ENCODE measurements at regions not wholly inside any gene's neighbourhood (a gene's known extent, or its start where the extent isn't known, plus 50 kb on each side); places are given as distances from the start of the nearest gene placed in this dataset.

DNA sequence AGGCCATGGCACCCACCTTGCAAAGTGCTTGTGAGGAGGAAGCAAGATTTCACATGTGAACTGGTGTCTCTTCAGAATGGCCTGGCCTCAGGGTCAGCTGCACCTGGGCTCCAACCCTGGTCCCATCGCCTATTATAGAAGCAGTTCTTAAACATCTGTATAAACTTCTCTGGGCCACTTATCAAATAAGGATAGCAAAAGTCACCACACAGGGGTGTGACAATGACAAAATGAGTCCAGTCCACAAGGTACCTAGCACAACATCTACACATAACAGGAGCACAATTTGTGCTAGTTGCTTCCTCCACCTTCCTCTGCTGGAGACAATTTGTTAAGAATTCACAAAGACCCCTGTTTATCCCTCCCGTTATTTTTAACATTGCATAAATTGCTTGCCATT lies 340.6 kb upstream of the ZMIZ1 start:
- no peak for DNase-seq

- no peak for DNase-seq
These were observed 339.4 kb upstream of the ZMIZ1 start for GRCh38 chr10:78729366-78729765.

DNA sequence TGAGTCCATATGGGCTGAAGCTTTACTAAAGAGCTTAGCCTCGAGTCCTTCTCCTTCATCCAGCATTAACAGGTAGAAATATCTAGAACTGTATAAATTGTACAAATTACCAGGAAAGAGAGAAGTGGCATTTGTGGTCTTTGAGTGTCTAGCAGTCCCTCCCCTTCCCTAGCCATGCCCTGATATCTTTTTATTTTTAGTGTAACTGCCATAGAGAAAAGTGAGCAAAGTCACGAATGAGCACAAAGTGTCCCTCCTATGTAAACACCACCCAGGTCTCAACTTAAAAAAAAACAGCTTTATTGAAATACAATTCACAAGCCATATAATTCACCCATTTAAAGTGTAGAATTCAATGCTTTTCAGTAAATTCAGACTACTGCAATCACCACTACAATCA lies 339.0 kb upstream of the ZMIZ1 start:
- DNase-seq, result no peak

- no peak for DNase-seq
These were observed 338.0 kb upstream of the ZMIZ1 start for GRCh38 chr10:78730754-78731153.

- no peak for DNase-seq
These were observed 337.1 kb upstream of the ZMIZ1 start for GRCh38 chr10:78731675-78732074.

DNA sequence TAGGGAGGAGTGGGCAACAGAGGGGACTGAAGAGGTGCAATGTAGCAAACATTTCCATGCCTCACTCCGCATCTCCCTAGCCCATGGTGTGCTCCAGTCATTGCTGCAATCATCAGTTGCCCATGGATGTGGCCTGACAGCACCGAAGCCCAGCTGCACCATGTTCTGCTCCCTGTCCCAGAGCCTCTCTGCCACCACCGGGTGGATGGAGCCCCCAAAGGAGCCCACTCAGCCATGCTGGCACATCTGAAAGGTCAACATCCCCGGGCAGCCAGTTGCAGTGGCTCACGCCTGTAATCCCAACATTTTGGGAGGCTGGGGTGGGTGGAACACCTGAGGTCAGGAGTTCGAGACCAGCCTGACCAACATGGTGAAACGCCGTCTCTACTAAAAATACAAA lies 336.4 kb upstream of the ZMIZ1 start:
- DNase-seq, result no peak

DNA sequence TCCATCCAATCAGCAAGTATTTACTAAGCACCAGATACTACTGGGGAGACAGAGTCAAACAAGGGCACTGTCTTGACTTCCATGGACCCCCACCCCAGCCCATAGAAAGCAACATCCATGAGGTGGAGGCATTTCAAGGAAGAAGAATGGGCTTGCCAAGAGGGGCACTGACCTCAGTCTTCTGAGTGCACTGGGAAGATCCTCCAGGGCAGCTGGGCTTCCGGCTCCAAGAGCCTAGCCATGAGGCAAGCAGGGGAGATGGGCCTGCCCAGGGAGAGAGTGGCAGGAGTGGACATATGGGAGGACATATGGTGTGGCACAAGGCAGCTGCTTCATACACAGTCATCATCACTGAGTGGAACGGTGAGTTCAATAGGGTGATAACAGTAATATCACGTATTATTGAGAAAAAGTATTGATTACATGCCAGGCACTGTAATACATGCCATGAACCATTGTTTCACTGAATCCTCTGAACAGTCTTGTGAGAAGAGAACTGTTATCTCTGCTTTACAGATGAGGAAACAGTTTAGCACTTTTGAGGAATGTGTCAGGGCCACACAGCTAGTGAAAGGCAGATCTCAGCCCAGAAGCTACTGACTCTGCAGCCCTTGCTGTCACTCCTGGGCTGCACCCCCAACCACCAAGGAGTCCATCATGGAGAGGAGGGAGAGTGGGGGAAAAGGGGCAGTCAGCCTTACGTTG lies 331.7 kb upstream of the ZMIZ1 start:
- no peak for DNase-seq

DNA sequence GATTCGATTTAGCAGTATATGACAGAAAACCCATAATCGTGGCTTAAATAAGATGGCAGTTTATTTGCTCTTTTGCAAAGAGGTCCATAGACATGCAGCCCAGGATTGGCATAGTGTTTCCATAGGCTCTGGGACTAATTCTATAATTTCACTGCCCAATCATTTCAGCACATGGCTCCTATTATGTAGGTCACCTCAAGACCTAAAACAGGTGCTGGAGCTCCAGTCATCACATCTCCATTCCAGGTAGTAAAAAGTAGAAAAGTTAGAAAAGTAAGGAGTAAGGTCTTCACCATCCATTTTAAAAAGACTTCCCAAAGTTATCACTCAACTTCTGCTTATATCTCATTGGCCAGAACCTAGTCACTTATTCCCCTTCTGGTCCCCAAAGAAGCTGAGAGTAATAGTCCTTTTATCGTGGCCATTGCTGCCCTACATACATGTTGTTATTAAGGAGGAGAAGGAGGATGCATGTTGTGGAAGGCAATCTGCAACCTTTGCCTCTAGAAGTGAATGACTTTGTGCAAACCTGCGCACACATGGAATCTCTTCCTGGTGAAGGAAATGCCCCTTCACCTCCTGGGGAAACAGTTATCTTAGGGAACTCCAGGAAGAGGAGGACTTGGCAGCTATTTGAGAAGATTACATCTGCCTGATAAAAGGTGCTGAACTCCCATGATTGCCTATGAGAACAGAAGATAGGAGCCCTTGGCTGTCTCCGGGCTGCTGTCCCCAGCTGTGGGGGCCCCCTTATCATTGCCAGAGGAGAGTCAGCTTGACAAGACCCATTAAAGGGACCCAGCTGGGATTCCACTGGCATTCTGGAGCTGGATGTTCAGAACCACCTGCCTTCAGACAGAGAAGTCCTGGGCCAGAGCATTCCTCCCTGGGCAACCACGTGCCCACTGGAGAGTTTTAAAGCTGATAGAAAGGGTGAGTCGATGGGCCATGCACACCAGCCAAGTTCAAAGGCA lies 330.6 kb upstream of the ZMIZ1 start:
- DNase-seq, result no peak

DNA sequence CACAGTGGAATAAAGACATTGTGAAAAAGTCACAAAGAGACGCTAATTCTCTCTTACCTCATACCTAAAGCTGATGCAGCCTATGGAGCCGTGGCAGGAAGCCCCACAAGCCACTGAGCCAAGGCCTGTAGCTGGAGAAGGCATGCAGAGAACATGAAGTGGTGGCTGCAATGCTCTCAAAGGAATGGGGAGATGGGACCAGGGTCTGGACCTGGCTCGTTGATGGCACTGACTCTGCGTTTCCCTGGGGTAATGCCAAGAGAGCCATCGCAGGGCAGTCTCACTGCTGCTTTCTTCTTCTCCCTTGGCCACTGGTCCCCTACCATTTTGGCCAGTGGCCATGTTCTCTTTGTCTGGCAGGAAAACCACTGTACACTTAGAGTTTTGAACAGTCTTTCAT lies 329.9 kb upstream of the ZMIZ1 start:
- no peak for DNase-seq

GRCh38 chr10:78739444-78740053 lies 329.2 kb upstream of the ZMIZ1 start:
- no peak for DNase-seq

DNA sequence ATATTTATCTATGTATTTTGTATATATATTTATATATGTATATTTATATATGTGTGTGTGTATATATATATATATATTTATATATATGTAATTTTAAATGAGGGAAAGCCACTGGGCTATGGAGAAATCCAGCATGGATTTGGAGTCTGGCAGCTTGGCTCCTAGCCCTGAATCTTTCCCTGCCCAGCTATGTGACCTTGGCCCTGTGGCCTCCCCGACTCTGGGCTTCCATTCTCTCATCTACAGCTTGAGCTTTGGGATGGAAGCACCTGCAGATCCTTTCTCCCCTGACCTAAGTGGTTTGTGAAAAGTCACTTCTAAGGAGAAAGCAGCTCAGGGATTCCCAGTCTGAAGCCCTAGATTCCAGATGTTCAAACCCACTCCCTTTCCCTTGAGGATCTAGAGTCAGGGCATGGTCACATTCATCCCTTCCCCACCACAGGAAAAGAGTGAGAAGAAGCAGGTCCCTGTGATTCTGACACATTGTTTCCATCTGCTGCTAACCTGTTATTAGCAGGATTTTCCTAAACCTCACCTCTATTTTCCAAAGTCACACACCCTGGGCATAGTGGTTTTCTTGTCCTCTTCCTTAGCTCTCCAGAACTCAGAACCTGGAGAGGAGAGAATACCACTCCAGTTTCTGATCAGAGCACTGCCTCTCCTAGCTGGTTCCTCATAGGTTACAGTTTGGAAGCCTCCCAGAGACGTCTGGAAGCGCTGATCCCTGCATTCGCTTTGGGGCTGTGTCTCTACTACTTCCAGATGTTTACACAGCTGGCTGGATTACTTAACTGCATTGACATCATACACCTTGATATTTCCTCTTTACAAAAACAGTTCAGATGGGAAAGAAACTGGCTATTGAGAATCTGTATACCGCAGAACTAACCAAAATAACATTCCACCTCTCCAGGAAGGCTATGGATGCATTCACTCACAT lies 327.5 kb upstream of the ZMIZ1 start:
- DNase-seq, result no peak

DNA sequence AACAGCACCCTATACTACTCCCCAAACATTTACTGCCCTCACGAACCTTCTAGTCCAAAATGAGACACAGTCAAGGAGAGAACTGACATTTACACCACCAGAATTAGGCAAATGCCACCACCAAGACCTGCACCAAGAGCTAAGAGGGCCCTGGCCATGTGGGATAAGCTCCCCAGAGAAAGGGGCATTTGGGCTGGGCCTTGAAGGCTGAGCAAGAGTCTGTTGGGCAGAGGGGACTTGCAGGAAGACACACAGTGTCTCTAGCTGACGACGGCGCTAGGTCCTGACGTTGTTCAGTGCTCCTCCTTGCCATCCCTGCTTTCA lies 326.4 kb upstream of the ZMIZ1 start:
- no peak for DNase-seq

- DNase-seq, result no peak
These were observed 325.8 kb upstream of the ZMIZ1 start for GRCh38 chr10:78742730-78743615.

DNA sequence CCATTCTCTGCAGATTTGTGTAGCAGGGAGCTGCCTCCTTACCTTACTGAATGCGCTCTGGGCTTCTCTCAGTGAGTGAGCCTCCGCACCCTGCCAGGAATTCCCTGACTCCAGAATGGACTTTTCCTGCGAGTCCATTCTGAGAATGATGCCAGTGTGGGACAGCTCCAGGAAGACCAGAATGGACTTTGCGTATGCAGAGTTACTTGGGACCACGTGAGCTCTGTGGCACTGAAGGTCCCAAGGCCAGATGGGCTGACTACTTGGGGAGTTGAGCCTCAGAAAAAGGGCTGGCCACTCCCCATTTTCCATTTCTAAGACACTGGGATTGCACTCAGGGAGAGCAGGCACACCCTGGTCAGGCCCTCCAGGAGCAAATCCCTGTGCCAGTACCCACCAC lies 324.7 kb upstream of the ZMIZ1 start:
- DNase-seq, result no peak

DNA sequence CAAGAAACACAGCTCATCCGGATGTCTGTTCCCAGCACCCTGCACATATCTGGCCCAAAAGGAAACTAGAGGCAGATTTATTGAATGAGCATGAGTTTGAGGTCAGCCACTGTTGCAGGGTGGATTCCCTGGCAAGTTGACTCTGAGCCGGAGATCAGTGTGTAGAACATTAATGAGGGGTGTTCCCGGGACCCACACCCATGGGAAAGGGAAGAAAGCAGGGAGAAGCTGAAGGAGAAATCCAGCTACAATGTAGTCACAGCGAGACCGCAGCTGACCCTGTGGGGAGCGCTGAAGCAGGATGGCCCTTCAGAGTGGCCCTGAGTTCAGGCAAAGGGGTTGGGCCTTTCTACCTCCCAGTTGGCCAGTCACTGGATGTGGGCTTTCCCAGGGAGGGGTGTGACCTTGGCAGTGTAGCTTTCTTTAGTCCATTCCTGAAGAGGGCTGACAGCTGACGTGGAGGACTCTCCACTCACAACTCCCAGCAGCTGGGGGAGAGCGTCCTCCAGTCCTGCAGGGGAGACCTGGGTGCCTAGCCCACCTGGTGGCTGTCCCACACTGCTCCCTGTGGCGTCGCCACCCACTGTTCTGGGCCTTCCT lies 324.2 kb upstream of the ZMIZ1 start:
- no peak for DNase-seq

DNA sequence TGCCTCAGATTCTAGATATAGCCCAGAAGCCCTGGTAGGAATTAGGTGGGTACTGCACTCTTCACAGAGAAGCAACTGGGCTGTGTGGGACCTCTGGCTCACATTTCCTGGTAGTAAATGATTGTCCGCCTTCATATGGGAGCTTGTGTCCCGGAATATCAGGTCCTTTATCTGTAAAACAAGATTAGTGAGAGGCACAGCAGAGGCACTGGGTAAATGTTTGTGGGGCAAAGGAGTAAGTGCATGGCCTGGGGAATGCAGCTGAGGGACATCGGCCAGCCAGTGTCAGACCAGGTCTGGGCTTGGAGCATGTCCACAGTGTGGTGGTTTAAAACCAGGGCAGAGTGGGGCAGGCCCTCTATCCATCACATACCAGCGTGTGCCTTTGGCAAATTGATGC lies 323.3 kb upstream of the ZMIZ1 start:
- no peak for DNase-seq

- no peak for DNase-seq
These were observed 322.5 kb upstream of the ZMIZ1 start for GRCh38 chr10:78746155-78746763.

GRCh38 chr10:78747401-78748234 lies 321.1 kb upstream of the ZMIZ1 start:
- DNase-seq, result no peak

DNA sequence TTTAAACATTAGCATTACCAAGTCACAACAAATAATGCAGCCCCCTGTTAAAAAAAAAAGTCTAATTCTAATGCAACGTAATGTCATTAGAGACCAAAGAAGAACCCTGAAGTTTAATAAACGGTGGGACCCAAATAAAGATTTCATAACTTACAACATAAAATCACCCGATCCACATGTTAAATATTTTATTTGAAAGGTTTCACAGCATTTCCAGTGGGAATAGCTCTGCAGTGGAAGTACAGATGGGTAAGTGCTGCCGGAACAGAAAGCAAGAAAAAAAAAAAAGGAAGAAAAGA lies 320.6 kb upstream of the ZMIZ1 start:
- DNase-seq, result no peak

- no peak for DNase-seq
These were observed 319.6 kb upstream of the ZMIZ1 start for GRCh38 chr10:78749200-78749599.

Measured in inflammatory macrophage (primary cell).